B cell (primary cell): ENCODE measurements at regions not wholly inside any gene's neighbourhood (a gene's known extent, or its start where the extent isn't known, plus 50 kb on each side); places are given as distances from the start of the nearest gene placed in this dataset.

Experiments used
- ATAC-seq: fragments of 200-7000 bp; cut with Tn5 transposase; one replicate; pipeline ENCODE4 v1.10.0; 2021; ENCODE audit warnings: low read depth, mild to moderate bottlenecking, moderate number of reproducible peaks, moderate library complexity
- CTCF ChIA-PET: fragments of 350-600 bp; sonication (Branson Sonifier 250); formaldehyde crosslinking; loops from one replicate; lab custom pipeline; 2021; ENCODE audit warnings: antibody characterized with exemption, inconsistent platforms; lab: Charles Lee
- POLR2A ChIA-PET: fragments of 350-600 bp; sonication (Branson Sonifier 250); formaldehyde crosslinking; loops from one replicate; lab custom pipeline; 2021; ENCODE audit warnings: antibody characterized with exemption; lab: Charles Lee
- DNase-seq: peaks from one replicate; pipeline ENCODE4 v3.0.0; 2013
- H2AFZ ChIP-seq: 2 replicates; pipeline ENCODE4 v1.6.1; 2012; ENCODE audit warnings: mild to moderate bottlenecking, low read depth, low read length; ENCODE audit not compliant: insufficient read depth, poor library complexity, severe bottlenecking
- H3K27ac ChIP-seq, 2 donors: 1 replicate in 1 of 2; 2 replicates in 1 of 2; pipeline ENCODE4 v1.5.1; 2012 to 2013; ENCODE audit warnings: low read length in 2 of 2, mild to moderate bottlenecking in 2 of 2, moderate library complexity in 1 of 2
- H3K27me3 ChIP-seq, 4 experiments: fragments of 200-600 bp in 1 of 4; sonication (generic) in 1 of 4; replicated peaks in 1 of 4; 1 replicate in 2 of 4; 2 replicates in 2 of 4; pipeline versions ENCODE4 v1.6.1 to v1.7.0; 2013 to 2016; ENCODE audit warnings: low read length in 3 of 4, mild to moderate bottlenecking in 2 of 4, mixed read lengths in 1 of 4, moderate library complexity in 1 of 4; ENCODE audit not compliant: insufficient read depth in 4 of 4, control insufficient read depth in 3 of 4; ENCODE audit errors: control extremely low read depth in 1 of 4
- H3K36me3 ChIP-seq, 2 experiments: replicated peaks in 1 of 2; 1 replicate in 1 of 2; 2 replicates in 1 of 2; pipeline versions ENCODE4 v1.6.1 to v1.7.1; 2013; ENCODE audit warnings: low read length in 1 of 2; ENCODE audit not compliant: insufficient read depth in 2 of 2, control insufficient read depth in 1 of 2; ENCODE audit errors: control extremely low read depth in 1 of 2, extremely low read depth in 1 of 2
- H3K4me1 ChIP-seq, 2 donors: fragments of 200-600 bp in 1 of 2; sonication (generic) in 1 of 2; 1 replicate in 1 of 2; 2 replicates in 1 of 2; pipeline versions ENCODE4 v1.5.1 to v1.6.1; 2013 to 2017; ENCODE audit warnings: low read length in 2 of 2; ENCODE audit not compliant: control insufficient read depth in 2 of 2, insufficient read depth in 2 of 2
- H3K4me2 ChIP-seq: replicated peaks from 2 replicates; pipeline ENCODE3; 2012; ENCODE audit warnings: mild to moderate bottlenecking, low read depth, low read length; ENCODE audit not compliant: poor library complexity, severe bottlenecking
- H3K4me3 ChIP-seq, 5 experiments: fragments of 200-600 bp in 1 of 5; sonication (generic) in 1 of 5; 1 replicate in 3 of 5; 2 replicates in 2 of 5; pipeline versions ENCODE4 v1.5.1 to v1.7.0; 2011 to 2016; ENCODE audit warnings: low read length in 4 of 5, mild to moderate bottlenecking in 4 of 5, low read depth in 2 of 5, control low read depth in 1 of 5, moderate library complexity in 1 of 5; ENCODE audit not compliant: insufficient read depth in 1 of 5; ENCODE audit errors: control extremely low read depth in 1 of 5, extremely low read depth in 1 of 5
- H3K79me2 ChIP-seq: fragments of 200-600 bp; sonication (generic); one replicate; pipeline ENCODE4 v1.6.0; 2016; ENCODE audit warnings: low read length; ENCODE audit not compliant: control insufficient read depth, insufficient read depth
- H3K9ac ChIP-seq: fragments of 200-600 bp; sonication (generic); 2 replicates; pipeline ENCODE4 v1.6.1; 2017; ENCODE audit warnings: mild to moderate bottlenecking, low read length, moderate library complexity
- H3K9me3 ChIP-seq, 3 donors: one replicate each; pipeline versions ENCODE4 v1.6.1 to v1.7.1; 2013; ENCODE audit warnings: low read length in 2 of 3; ENCODE audit not compliant: control insufficient read depth in 2 of 3, insufficient read depth in 1 of 3; ENCODE audit errors: control extremely low read depth in 1 of 3
- H4K20me1 ChIP-seq: 2 replicates; pipeline ENCODE4 v1.6.0; 2012; ENCODE audit warnings: mild to moderate bottlenecking, low read length; ENCODE audit not compliant: insufficient read depth, control insufficient read depth, poor library complexity, severe bottlenecking
- H3K27ac Mint-ChIP-seq: one replicate; pipeline ENCODE4 v1.8.0; 2021; ENCODE audit warnings: mixed read lengths
- H3K27me3 Mint-ChIP-seq: one replicate; pipeline ENCODE4 v1.8.0; 2021; ENCODE audit warnings: mixed read lengths
- H3K4me1 Mint-ChIP-seq: one replicate; pipeline ENCODE4 v1.8.0; 2021; ENCODE audit warnings: mixed read lengths
- H3K4me3 Mint-ChIP-seq: one replicate; pipeline ENCODE4 v1.8.0; 2021; ENCODE audit warnings: mixed read lengths
- H3K9me3 Mint-ChIP-seq: one replicate; pipeline ENCODE4 v1.8.0; 2022; ENCODE audit warnings: mixed read lengths; ENCODE audit not compliant: insufficient read depth
- CTCF ChIP-seq: fragments of 200-600 bp; IDR thresholded peaks from one replicate; pipeline ENCODE4 v1.8.0; 2022; ENCODE audit warnings: antibody characterized with exemption, mild to moderate bottlenecking
- EZH2 ChIP-seq: IDR thresholded peaks from 2 replicates; pipeline ENCODE4 v1.6.1; 2012; ENCODE audit warnings: borderline replicate concordance, low read depth, mild to moderate bottlenecking, moderate library complexity, low read length; ENCODE audit not compliant: insufficient read depth, poor library complexity, severe bottlenecking
- WGBS: methylation state at CpG from one replicate; pipeline ENCODE4 v1.1.5; 2013; ENCODE audit warnings: missing lambda C conversion rate; ENCODE audit not compliant: insufficient coverage; 5-methylcytosine and 5-hydroxymethylcytosine counted together
- intact Hi-C: fragments of 100-400 bp; cut with micrococcal nuclease; formaldehyde crosslinking; loops from one replicate; pipeline ENCODE4 v1.10.0; 2022

DNA sequence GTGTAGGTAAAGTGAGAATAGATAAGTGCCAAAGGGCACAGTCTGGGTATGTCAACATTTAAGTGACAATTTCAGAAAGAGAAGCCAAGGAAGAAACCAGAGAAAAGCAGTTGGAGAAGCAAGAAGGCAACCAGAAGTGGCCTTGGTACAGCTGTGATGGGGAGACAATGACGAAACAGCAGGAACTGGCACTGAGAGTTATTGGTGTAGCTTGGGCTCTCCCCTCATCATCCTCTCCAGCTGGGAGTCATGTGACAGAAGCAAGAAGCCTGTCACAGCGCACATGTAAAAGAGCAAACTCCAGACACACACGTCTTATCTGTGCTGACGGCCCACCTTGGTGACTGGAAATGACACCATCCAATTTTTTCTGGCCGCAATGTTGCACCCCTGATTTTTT is 203.3 kb upstream of the NUDT4 start:
- peaks cover 7% of the 10 kb centered on the region for H3K4me1 Mint-ChIP-seq
- ATAC-seq = no peak
- H3K9me3 Mint-ChIP-seq = no peaks in the 10 kb centered on the region
- H3K27ac Mint-ChIP-seq = no peak overlapping the region
- no peak overlapping the region for H3K4me3 Mint-ChIP-seq
- DNase-seq = no peak
- TF ChIP-seq EZH2 (no peak), CTCF (no peak)
- Histone ChIP-seq H3K27ac (no peak overlapping the region), H3K4me2 (no peak overlapping the region), H3K9me3 (no peaks in the 10 kb centered on the region), H2AFZ (no peak overlapping the region), H3K9ac (no peak overlapping the region), H3K4me1 (peaks cover 14 to 17% of the 10 kb centered on the region in 2 donors), H3K4me3 (no peak overlapping the region), H3K36me3 (no peaks in the 10 kb centered on the region), H4K20me1 (no peaks in the 10 kb centered on the region), H3K79me2 (no peaks in the 10 kb centered on the region), H3K27me3 (no peaks in the 10 kb centered on the region)
- WGBS = 94% methylated on average over 3 of the region's 5 CpGs
- ChIA-PET POLR2A (no interaction called here), CTCF (interaction anchor here (0.5 kb wide), 1 partner anchor 203 kb away, joined by 3 read pairs; the partner anchor contains the start of gene NUDT4)
- intact Hi-C loops = no loop called here
- H3K27me3 Mint-ChIP-seq = no peaks in the 10 kb centered on the region

GRCh38 chr12:93176165-93176564 is 201.6 kb upstream of the NUDT4 start:
- no CpG with 5 or more reads among the region's 1 CpG for WGBS
- TF ChIP-seq CTCF (no peak), EZH2 (no peak)
- H3K9me3 ChIP-seq = no peaks in the 10 kb centered on the region
- no peak for DNase-seq
- no peak overlapping the region for H2AFZ ChIP-seq
- ATAC-seq = no peak
- Mint-ChIP-seq H3K27me3 (no peaks in the 10 kb centered on the region), H3K27ac (no peak overlapping the region), H3K9me3 (no peaks in the 10 kb centered on the region), H3K4me3 (no peak overlapping the region), H3K4me1 (peaks cover 14% of the 10 kb centered on the region)
- no peak overlapping the region for H3K4me2 ChIP-seq
- no peaks in the 10 kb centered on the region for H3K27me3 ChIP-seq
- no peak overlapping the region for H3K27ac ChIP-seq
- ChIA-PET POLR2A (no interaction called here), CTCF (no interaction called here)
- no peaks in the 10 kb centered on the region for H3K36me3 ChIP-seq
- H3K4me1 ChIP-seq = peaks cover 18 to 22% of the 10 kb centered on the region in 2 donors
- H3K4me3 ChIP-seq = no peak overlapping the region
- intact Hi-C loops = no loop called here
- no peaks in the 10 kb centered on the region for H3K79me2 ChIP-seq
- H4K20me1 ChIP-seq = no peaks in the 10 kb centered on the region
- no peak overlapping the region for H3K9ac ChIP-seq
